ENCODE measurements at regions not wholly inside any gene's neighbourhood (a gene's known extent, or its start where the extent isn't known, plus 50 kb on each side); places are given as distances from the start of the nearest gene placed in this dataset.

DNA sequence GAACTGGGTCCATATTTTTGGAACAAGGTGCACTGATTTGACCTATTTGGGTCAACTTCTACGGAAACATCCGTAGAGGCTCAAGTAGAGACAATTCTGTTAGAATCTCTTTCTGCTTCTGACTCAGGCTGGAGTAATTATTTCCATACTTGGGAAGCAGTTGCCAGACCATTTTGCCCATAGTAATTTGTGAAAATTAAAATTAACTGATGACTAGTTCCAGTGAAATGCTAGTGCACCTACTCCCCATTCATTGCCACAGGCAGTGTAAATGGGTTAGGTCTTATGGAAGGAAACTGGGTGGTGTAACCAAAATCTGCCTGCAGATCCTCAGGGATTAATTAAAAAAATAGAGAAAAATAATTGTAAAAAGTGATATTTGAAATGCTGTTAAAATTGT lies 201.1 kb downstream of the TENT4A start:
- POLR2A ChIA-PET: no interaction called here
- CTCF ChIA-PET: no interaction called here
- DNase-seq (ENCODE audit: extremely low spot score): no peak
- TF ChIP-seq FOXM1 (IDR thresholded peaks at IDR 0.05; ENCODE audit: borderline replicate concordance): no peak

DNA sequence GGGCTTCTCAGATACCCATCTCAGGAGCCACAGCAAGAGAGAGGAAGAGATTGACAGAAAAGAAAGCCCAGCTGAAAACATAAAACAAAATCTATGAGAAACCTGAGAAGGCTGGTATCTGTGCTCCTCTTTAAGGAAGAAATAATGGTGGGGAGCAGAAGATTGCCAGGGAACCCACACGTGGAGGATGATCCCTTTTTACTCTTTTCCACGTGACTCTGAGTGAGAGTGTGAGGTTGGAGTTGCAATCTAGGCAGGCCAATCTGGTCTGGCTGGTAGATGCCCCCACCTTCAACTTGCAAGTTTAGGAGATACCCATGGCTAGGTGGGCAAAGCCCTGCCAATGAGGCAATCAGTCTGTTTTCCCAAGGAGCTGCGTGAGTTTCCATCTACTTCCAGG lies 202.3 kb downstream of the TENT4A start:
- CTCF ChIA-PET: no interaction called here
- no peak for DNase-seq (ENCODE audit: extremely low spot score)
- POLR2A ChIA-PET: no interaction called here
- TF ChIP-seq BHLHE40 (IDR thresholded peaks at IDR 0.05; ENCODE audit: borderline replicate concordance): no peak
- no peak for TF ChIP-seq CTBP1 (IDR thresholded peaks at IDR 0.05; ENCODE audit: borderline replicate concordance)
- no peak for TF ChIP-seq SUZ12 (IDR thresholded peaks at IDR 0.05)
- TF ChIP-seq ELF4 (IDR thresholded peaks at IDR 0.05): no peak
- no peak for TF ChIP-seq FOXM1 (IDR thresholded peaks at IDR 0.05; ENCODE audit: borderline replicate concordance)

- POLR2A ChIA-PET: no interaction called here
- CTCF ChIA-PET: no interaction called here
- no peak for DNase-seq (ENCODE audit: extremely low spot score)
- no peak for TF ChIP-seq FOXK2 (IDR thresholded peaks at IDR 0.05)
- no peak for TF ChIP-seq LEF1 (IDR thresholded peaks at IDR 0.05; ENCODE audit: borderline replicate concordance)
- no peak for TF ChIP-seq L3MBTL2 (conservative IDR thresholded peaks at IDR 0.05)
- TF ChIP-seq SP1 (IDR thresholded peaks at IDR 0.05): no peak
- TF ChIP-seq CTBP1 (IDR thresholded peaks at IDR 0.05; ENCODE audit: borderline replicate concordance): no peak
- no peak for TF ChIP-seq FOXA1 (IDR thresholded peaks at IDR 0.05)
- TF ChIP-seq SUZ12 (IDR thresholded peaks at IDR 0.05): no peak
- no peak for TF ChIP-seq ZNF384 (IDR thresholded peaks at IDR 0.05)
These were observed 205.0 kb downstream of the TENT4A start for GRCh38 chr5:6918255-6918654.

DNA sequence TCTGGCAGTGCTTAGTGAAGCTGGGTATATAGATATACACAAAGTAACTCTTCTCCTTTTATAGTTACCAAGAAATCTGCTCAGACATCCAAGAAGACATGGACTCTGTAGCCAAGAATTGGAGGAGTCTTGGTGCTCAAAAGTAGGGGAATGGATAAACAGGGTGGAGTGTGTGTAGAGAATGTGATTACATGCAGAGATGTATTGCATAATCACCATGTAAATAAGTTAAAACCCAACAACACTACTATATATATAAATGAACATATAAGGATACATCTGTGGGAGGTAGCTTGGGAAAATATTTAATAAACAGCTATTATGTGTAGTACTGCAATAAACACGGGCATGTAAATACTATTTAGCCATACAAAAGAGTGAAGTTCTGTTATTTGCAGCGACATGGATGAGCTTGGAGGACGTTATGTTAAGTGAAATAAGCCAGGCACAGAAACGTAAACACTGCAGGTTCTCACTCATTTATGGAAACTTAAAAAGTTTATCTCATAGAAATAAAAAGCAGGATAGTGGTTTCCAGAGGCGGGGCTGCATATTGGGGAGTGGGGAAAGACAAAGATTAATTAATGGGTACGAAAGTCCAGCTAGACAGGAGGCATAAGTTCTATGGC lies 207.5 kb downstream of the TENT4A start:
- TF ChIP-seq FOXM1 (IDR thresholded peaks at IDR 0.05; ENCODE audit: borderline replicate concordance) (no peak), SP1 (IDR thresholded peaks at IDR 0.05) (no peak), BHLHE40 (IDR thresholded peaks at IDR 0.05; ENCODE audit: borderline replicate concordance) (no peak), SUZ12 (IDR thresholded peaks at IDR 0.05) (no peak), L3MBTL2 (conservative IDR thresholded peaks at IDR 0.05) (no peak), HDGF (IDR thresholded peaks at IDR 0.05; ENCODE audit: borderline replicate concordance) (no peak), TARDBP (IDR thresholded peaks at IDR 0.05) (no peak), FOXK2 (IDR thresholded peaks at IDR 0.05) (no peak)
- ChIA-PET CTCF (no interaction called here), POLR2A (no interaction called here)
- no peak for DNase-seq (ENCODE audit: extremely low spot score)

DNA sequence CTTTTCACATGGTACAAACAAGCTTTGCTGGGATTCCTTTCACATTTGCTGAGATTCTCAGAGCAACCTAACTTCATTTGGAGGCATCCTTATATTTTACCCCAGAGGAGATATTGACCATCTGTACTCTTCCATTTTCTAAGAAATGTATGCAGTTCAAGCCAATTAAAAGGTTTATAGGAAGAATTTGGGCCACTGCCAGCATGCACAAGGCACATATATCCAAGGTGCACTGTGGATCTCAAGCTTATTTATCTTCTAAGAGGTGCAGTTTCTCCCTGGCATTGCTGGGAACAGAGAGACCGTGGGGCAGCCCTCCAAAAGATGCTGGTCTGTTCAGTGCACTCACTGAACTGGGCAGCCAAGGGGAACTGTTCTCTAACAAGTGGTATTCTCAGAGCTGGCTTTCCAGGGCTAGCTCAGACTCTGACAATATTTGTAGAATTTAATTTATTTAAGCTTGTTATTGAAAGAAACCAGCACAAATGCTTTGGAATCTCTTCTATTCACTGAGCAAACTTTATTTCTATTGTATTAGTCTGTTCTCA lies 213.3 kb downstream of the TENT4A start:
- TF ChIP-seq ELF4 (IDR thresholded peaks at IDR 0.05) (no peak), ARNT (IDR thresholded peaks at IDR 0.05) (no peak), SP1 (IDR thresholded peaks at IDR 0.05) (no peak), NFRKB (IDR thresholded peaks at IDR 0.05) (no peak), CTBP1 (IDR thresholded peaks at IDR 0.05; ENCODE audit: borderline replicate concordance) (no peak), FOXK2 (IDR thresholded peaks at IDR 0.05) (no peak), LEF1 (IDR thresholded peaks at IDR 0.05; ENCODE audit: borderline replicate concordance) (no peak), BHLHE40 (IDR thresholded peaks at IDR 0.05; ENCODE audit: borderline replicate concordance) (no peak), FOXM1 (IDR thresholded peaks at IDR 0.05; ENCODE audit: borderline replicate concordance) (no peak), ZNF384 (IDR thresholded peaks at IDR 0.05) (no peak), HDGF (IDR thresholded peaks at IDR 0.05; ENCODE audit: borderline replicate concordance) (no peak)
- TF ChIP-seq, protein P1, sequence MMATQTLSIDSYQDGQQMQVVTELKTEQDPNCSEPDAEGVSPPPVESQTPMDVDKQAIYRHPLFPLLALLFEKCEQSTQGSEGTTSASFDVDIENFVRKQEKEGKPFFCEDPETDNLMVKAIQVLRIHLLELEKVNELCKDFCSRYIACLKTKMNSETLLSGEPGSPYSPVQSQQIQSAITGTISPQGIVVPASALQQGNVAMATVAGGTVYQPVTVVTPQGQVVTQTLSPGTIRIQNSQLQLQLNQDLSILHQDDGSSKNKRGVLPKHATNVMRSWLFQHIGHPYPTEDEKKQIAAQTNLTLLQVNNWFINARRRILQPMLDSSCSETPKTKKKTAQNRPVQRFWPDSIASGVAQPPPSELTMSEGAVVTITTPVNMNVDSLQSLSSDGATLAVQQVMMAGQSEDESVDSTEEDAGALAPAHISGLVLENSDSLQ (IDR thresholded peaks at IDR 0.05): no peak
- no peak for DNase-seq (ENCODE audit: extremely low spot score)
- POLR2A ChIA-PET: no interaction called here
- CTCF ChIA-PET: no interaction called here

DNA sequence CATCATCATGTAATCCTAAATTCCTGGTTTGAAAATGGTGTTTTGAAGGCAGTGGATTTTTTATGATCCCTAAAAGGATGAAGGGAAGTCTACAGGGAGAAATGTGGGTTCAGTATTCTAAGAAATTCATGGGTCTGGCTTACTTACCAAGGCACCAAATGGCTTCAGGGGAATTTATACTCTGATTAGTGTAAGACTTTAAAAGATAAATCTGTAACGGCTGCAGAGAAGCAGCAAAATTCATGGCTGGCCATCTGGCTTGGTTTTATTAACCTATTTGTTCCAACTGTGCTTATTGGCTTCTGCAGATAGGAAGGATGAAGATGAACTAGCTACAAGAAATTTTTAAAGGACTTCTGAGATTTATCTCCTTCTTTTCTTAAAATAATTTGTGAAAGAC lies 222.8 kb downstream of the TENT4A start:
- TF ChIP-seq L3MBTL2 (conservative IDR thresholded peaks at IDR 0.05): no peak
- TF ChIP-seq SP1 (IDR thresholded peaks at IDR 0.05): no peak
- TF ChIP-seq, protein P1 (IDR thresholded peaks at IDR 0.05): no peak
- TF ChIP-seq FOXK2 (IDR thresholded peaks at IDR 0.05): no peak
- TF ChIP-seq FOXA1 (IDR thresholded peaks at IDR 0.05): no peak
- TF ChIP-seq CTBP1 (IDR thresholded peaks at IDR 0.05; ENCODE audit: borderline replicate concordance): no peak
- no peak for TF ChIP-seq ELF4 (IDR thresholded peaks at IDR 0.05)
- no peak for TF ChIP-seq ARNT (IDR thresholded peaks at IDR 0.05)
- no peak for TF ChIP-seq ZNF384 (IDR thresholded peaks at IDR 0.05)
- no peak for TF ChIP-seq TARDBP (IDR thresholded peaks at IDR 0.05)
- TF ChIP-seq SUZ12 (IDR thresholded peaks at IDR 0.05): no peak
- no peak for TF ChIP-seq NFRKB (IDR thresholded peaks at IDR 0.05)
- TF ChIP-seq BHLHE40 (IDR thresholded peaks at IDR 0.05; ENCODE audit: borderline replicate concordance): no peak
- no peak for TF ChIP-seq HDGF (IDR thresholded peaks at IDR 0.05; ENCODE audit: borderline replicate concordance)
- no peak for TF ChIP-seq LEF1 (IDR thresholded peaks at IDR 0.05; ENCODE audit: borderline replicate concordance)
- ChIA-PET POLR2A (no interaction called here), CTCF (no interaction called here)
- DNase-seq (ENCODE audit: extremely low spot score): no peak

GRCh38 chr5:6937677-6938076 lies 224.4 kb downstream of the TENT4A start:
- ChIA-PET POLR2A (no interaction called here), CTCF (no interaction called here)
- no peak for TF ChIP-seq SP1 (IDR thresholded peaks at IDR 0.05)
- no peak for TF ChIP-seq NFRKB (IDR thresholded peaks at IDR 0.05)
- TF ChIP-seq ZNF384 (IDR thresholded peaks at IDR 0.05): no peak
- TF ChIP-seq FOXM1 (IDR thresholded peaks at IDR 0.05; ENCODE audit: borderline replicate concordance): no peak
- no peak for TF ChIP-seq HDGF (IDR thresholded peaks at IDR 0.05; ENCODE audit: borderline replicate concordance)
- no peak for TF ChIP-seq BHLHE40 (IDR thresholded peaks at IDR 0.05; ENCODE audit: borderline replicate concordance)
- TF ChIP-seq L3MBTL2 (conservative IDR thresholded peaks at IDR 0.05): no peak
- TF ChIP-seq CTBP1 (IDR thresholded peaks at IDR 0.05; ENCODE audit: borderline replicate concordance): no peak
- DNase-seq (ENCODE audit: extremely low spot score): no peak

Data from HEK293T (cell line).